Heart right ventricle (tissue), 16 donors: ENCODE measurements at regions not wholly inside any gene's neighbourhood (a gene's known extent, or its start where the extent isn't known, plus 50 kb on each side); places are given as distances from the start of the nearest gene placed in this dataset.

ENCODE experiments used
- ATAC-seq, 8 donors: fragments of 200-7000 bp; cut with Tn5 transposase; one replicate each; pipeline ENCODE4 v1.9.1; 2020; ENCODE audit warnings: mild to moderate bottlenecking in 8 of 8, moderate library complexity in 8 of 8, moderate number of reproducible peaks in 1 of 8
- DNase-seq, 2 donors: peaks; one replicate each; pipeline ENCODE4 v3.0.0-alpha.2; 2020
- H3K27ac ChIP-seq, 10 donors: fragments of 200-600 bp; sonication (generic) in 2 of 10; one replicate each; pipeline versions ENCODE4 v1.5.0 to v1.8.0; 2020 to 2022; ENCODE audit warnings: mild to moderate bottlenecking in 3 of 10
- H3K27me3 ChIP-seq, 7 donors: fragments of 200-600 bp; one replicate each; pipeline ENCODE4 v1.8.0; 2021 to 2022; ENCODE audit warnings: mild to moderate bottlenecking in 2 of 7
- H3K36me3 ChIP-seq, 9 donors: fragments of 200-600 bp; sonication (generic) in 1 of 9; one replicate each; pipeline versions ENCODE4 v1.5.0 to v1.8.0; 2020 to 2022; ENCODE audit warnings: mild to moderate bottlenecking in 2 of 9
- H3K4me1 ChIP-seq, 9 donors: fragments of 200-600 bp; sonication (generic) in 1 of 9; one replicate each; pipeline versions ENCODE4 v1.5.0 to v1.8.0; 2020 to 2022; ENCODE audit warnings: mild to moderate bottlenecking in 4 of 9
- H3K4me3 ChIP-seq, 10 donors: fragments of 200-600 bp; sonication (generic) in 2 of 10; one replicate each; pipeline versions ENCODE4 v1.5.0 to v1.8.0; 2020 to 2022; ENCODE audit warnings: mild to moderate bottlenecking in 7 of 10, moderate library complexity in 2 of 10
- H3K9me3 ChIP-seq, 11 donors: fragments of 200-600 bp in 10 of 11; sonication (generic) in 2 of 11; one replicate each; pipeline versions ENCODE4 v1.5.0 to v1.8.0; 2013 to 2022; ENCODE audit warnings: mild to moderate bottlenecking in 2 of 11, control low read depth in 1 of 11, moderate library complexity in 1 of 11
- CTCF ChIP-seq, 9 donors: fragments of 200-600 bp; sonication (generic) in 2 of 9; IDR thresholded peaks; one replicate each; pipeline versions ENCODE4 v1.5.0 to v1.8.0; 2021 to 2022; ENCODE audit warnings: antibody characterized with exemption in 9 of 9, mild to moderate bottlenecking in 5 of 9, moderate library complexity in 1 of 9
- WGBS, 2 donors: extraction: QIAGEN DNeasy Blood & Tissue Kit; methylation state at CpG; one replicate each; pipeline ENCODE4 v1.1.7; 2013; ENCODE audit warnings: inconsistent platforms in 1 of 2; 5-methylcytosine and 5-hydroxymethylcytosine counted together
- intact Hi-C, 10 donors: fragments of 100-400 bp; cut with DNase I; formaldehyde crosslinking; loops; one replicate each; pipeline versions ENCODE4 v1.11.1 to v1.14.2; 2022
- donor health status: Arrhythmogenic right ventricular cardiomyopathy.
- donor health status: ischemic (EF 13 %, LVEDD 7.1; RV severe dilation, severe dysfunction).
- donor health status: healthy with polysubstance abuse.
- donor health status: DM: no; HTN: yes; CAD: no.
- donor health status: DM: no; HTN: no; CAD: no.
- donor health status: ischemic (EF 25% LVEDD 6.9; RV normal size, moderate dysfunction).
- donor health status: ischemic (EF 25% LVEDD 5.7; RV mildly dilated, moderate dysfunction).
- donor health status: healthy.
- donor health status: DM: yes; HTN: yes; CAD: no.
- donor health status: Ischemic cardiomyopathy.
- donor health status: ischemic (EF 35%, LVEDD 5.7; RV mildly dilated, moderate dysfunction).
- donor health status: nonischemic (EF 11% LVEDD 7.7; RV severe dilation, severe dysfunction).
- donor health status: DM: yes; HTN: yes; CAD: no.
- donor health status: PGD.
- donor health status: ischemic (EF 29% LVEDD 5.4; RV normal size, mild dysfunction).
- donor health status: nonischemic (EF 23%, LVEDD 6.1; RV moderate dilation, normal function).

- Histone ChIP-seq H3K36me3 (no peaks in the 10 kb centered on the region), H3K27ac (no peak overlapping the region), H3K9me3 (peaks cover 0 to 24% (median 7%) of the 10 kb centered on the region in 11 donors), H3K4me1 (no peaks in the 10 kb centered on the region), H3K4me3 (no peak overlapping the region), H3K27me3 (no peaks in the 10 kb centered on the region)
- intact Hi-C loops: no loop called here
- ATAC-seq: no peak
- no peak for TF ChIP-seq CTCF (IDR thresholded peaks at IDR 0.05)
- DNase-seq: no peak
- 75% methylated on average over 3 of the region's 3 CpGs for WGBS, 2 donors
Observed at GRCh38 chr3:25166016-25166415, 262.0 kb upstream of the RARB start.

- 72 to 82% methylated on average over 3 of the region's 3 CpGs for WGBS, 2 donors
Observed at GRCh38 chr3:25169151-25169550, 258.9 kb upstream of the RARB start.

GRCh38 chr3:25170021-25170420, 258.0 kb upstream of the RARB start:
- Histone ChIP-seq H3K9me3 (peaks cover 0 to 22% (median 7%) of the 10 kb centered on the region in 11 donors), H3K36me3 (no peaks in the 10 kb centered on the region), H3K27ac (no peak overlapping the region), H3K4me3 (no peak overlapping the region), H3K27me3 (no peaks in the 10 kb centered on the region), H3K4me1 (no peaks in the 10 kb centered on the region)
- ATAC-seq: no peak
- intact Hi-C loops: no loop called here
- WGBS, 2 donors: 64 to 72% methylated on average over 3 of the region's 3 CpGs
- no peak for TF ChIP-seq CTCF (IDR thresholded peaks at IDR 0.05)
- no peak for DNase-seq

More at GRCh38 chr3:25169151-25169550, 258.9 kb upstream of the RARB start:
- ATAC-seq (no peak), DNase-seq (no peak)
- intact Hi-C loops: no loop called here
- no peak for TF ChIP-seq CTCF (IDR thresholded peaks at IDR 0.05)
- Histone ChIP-seq H3K36me3 (no peaks in the 10 kb centered on the region), H3K4me1 (no peaks in the 10 kb centered on the region), H3K27me3 (no peaks in the 10 kb centered on the region), H3K4me3 (no peak overlapping the region), H3K9me3 (peaks cover 0 to 22% (median 7%) of the 10 kb centered on the region in 11 donors), H3K27ac (no peak overlapping the region)

GRCh38 chr3:25171118-25171807, 256.8 kb upstream of the RARB start:
- DNase-seq: no peak
- Histone ChIP-seq H3K9me3 (peaks cover 0 to 22% (median 7%) of the 10 kb centered on the region in 11 donors), H3K27ac (no peak overlapping the region), H3K4me3 (no peak overlapping the region), H3K36me3 (no peaks in the 10 kb centered on the region), H3K4me1 (no peaks in the 10 kb centered on the region), H3K27me3 (no peaks in the 10 kb centered on the region)
- ATAC-seq: no peak
- intact Hi-C loops: no loop called here
- no peak for TF ChIP-seq CTCF (IDR thresholded peaks at IDR 0.05)
- 64 to 77% methylated on average over 4 of the region's 4 CpGs for WGBS, 2 donors
